ENCODE measurements at regions not wholly inside any gene's neighbourhood (a gene's known extent, or its start where the extent isn't known, plus 50 kb on each side); places are given as distances from the start of the nearest gene placed in this dataset.

DNA sequence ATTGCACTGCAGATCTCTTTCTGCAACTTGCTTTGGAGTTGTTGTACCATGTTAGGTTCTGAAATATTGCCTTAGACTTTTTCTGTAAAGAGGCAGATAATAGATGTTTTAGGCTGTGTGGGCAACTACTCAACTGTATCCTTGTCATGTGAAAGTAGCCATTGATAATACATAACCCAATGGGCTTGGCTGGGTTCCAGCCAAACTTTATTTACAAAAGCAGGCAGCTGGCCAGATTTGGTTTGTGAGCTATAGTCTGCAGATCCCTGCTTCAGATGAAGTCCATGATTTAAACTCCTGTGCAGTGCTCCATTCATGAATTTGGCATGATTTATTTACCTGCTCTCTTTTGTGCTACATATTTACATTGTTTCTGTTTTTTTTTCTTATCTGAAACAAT, 300.4 kb downstream of the IRX2 start:
- Histone ChIP-seq H3K4me3 (ENCODE audit: low read length in 2 of 2) (no peak overlapping the region), H3K27ac (ENCODE audit: low read depth in 2 of 2, low read length in 2 of 2) (no peak overlapping the region), H3K36me3 (ENCODE audit: control insufficient read depth in 2 of 2, insufficient read depth in 2 of 2, low read length in 2 of 2) (no peaks in the 10 kb centered on the region), H3K9me3 (ENCODE audit: control insufficient read depth in 2 of 2, low read length in 2 of 2) (peaks cover 4 to 5% of the 10 kb centered on the region in 2 donors), H3K27me3 (ENCODE audit: control insufficient read depth in 2 of 2, insufficient read depth in 2 of 2, low read length in 2 of 2) (no peaks in the 10 kb centered on the region), H3K4me1 (ENCODE audit: control insufficient read depth in 2 of 2, insufficient read depth in 2 of 2, low read length in 2 of 2) (no peaks in the 10 kb centered on the region), H3K9ac (ENCODE audit: low read depth in 1 of 2, low read length in 2 of 2) (no peak overlapping the region)

DNA sequence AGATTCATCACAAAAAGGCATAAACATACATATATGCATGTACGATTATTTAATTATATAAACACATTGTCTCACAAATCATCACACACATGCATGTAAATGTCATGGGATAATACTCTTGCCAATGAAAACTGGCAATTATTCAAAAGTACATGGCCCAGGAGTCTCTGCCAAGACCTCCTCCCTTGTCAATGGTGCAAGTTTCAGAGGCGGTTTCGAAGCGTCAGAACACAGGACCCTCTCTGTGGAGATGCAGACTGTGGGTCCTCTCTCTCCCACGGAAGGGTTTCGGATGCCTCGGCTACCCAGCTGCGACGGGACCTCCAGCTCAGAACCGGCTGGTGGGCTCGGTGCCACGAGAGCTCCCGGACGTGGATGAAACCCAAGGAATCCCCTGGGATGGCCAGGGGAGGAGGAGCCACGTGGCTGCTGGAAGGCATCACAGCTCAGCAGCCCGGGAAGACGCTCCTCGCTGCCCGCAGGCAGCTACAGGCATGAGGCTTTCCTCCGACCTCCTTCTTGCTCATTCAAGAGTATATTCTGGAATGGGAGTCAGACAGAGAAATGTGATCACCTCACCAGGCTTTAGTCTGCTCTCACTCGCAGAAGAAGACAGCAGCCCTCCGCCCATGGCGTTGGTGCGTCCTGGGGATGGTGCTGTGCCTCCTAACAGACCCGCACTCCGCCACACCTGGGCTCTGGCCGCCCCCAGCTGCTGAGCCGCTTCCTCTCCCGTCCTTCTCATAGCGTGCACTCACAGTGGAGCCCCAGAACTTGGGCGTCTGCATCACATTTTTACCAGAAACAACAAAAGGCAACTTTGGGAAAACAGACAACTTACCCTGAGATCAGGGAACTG, 308.8 kb downstream of the IRX2 start:
- no peak overlapping the region for H3K9ac ChIP-seq (ENCODE audit: low read depth in 1 of 2, low read length in 2 of 2)
- peaks cover 0 to 5% of the 10 kb centered on the region in 2 donors for H3K9me3 ChIP-seq (ENCODE audit: control insufficient read depth in 2 of 2, low read length in 2 of 2)
- no peak overlapping the region for H3K27ac ChIP-seq (ENCODE audit: low read depth in 2 of 2, low read length in 2 of 2)
- H3K4me1 ChIP-seq (ENCODE audit: control insufficient read depth in 2 of 2, insufficient read depth in 2 of 2, low read length in 2 of 2), result no peaks in the 10 kb centered on the region
- no peaks in the 10 kb centered on the region for H3K36me3 ChIP-seq (ENCODE audit: control insufficient read depth in 2 of 2, insufficient read depth in 2 of 2, low read length in 2 of 2)
- H3K27me3 ChIP-seq (ENCODE audit: control insufficient read depth in 2 of 2, insufficient read depth in 2 of 2, low read length in 2 of 2), result no peaks in the 10 kb centered on the region
- no peak overlapping the region for H3K4me3 ChIP-seq (ENCODE audit: low read length in 2 of 2)

DNA sequence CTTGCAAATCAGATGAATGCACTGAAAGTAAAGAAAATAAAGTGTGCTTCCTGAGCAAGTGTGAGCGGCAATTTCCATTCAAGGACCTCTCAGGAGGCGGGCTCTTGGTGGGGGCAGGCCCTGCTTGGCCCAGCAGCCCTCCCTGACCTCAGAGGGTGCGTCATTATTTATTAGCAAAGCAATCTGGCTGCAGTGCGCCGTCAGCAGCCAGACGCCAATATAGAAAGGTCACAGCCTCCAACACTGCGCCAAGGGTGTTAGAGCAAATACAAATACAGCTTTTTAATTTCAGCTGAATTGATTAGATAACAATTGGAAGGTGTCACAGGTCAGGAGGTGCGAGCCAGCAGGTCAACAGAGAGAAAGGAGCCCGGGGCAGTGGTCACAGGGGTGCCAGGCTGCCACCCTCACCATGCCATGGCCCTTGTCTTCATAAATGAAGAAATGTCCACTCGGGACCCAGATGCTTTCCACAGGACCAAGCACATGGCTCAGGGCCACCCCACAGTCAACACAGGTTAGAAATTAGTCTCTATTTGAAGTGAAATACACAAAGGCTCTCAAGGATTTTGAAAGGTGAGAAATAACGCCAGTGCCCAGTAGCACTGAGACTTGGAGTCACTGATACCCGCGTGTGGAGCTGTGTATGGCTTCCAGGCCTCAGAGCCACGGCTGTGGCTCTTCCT, 309.8 kb downstream of the IRX2 start:
- Histone ChIP-seq H3K9me3 (ENCODE audit: control insufficient read depth in 2 of 2, low read length in 2 of 2) (peaks cover 0 to 2% of the 10 kb centered on the region in 2 donors), H3K4me3 (ENCODE audit: low read length in 2 of 2) (no peak overlapping the region), H3K9ac (ENCODE audit: low read depth in 1 of 2, low read length in 2 of 2) (no peak overlapping the region), H3K27ac (ENCODE audit: low read depth in 2 of 2, low read length in 2 of 2) (no peak overlapping the region), H3K27me3 (ENCODE audit: control insufficient read depth in 2 of 2, insufficient read depth in 2 of 2, low read length in 2 of 2) (no peaks in the 10 kb centered on the region), H3K4me1 (ENCODE audit: control insufficient read depth in 2 of 2, insufficient read depth in 2 of 2, low read length in 2 of 2) (no peaks in the 10 kb centered on the region), H3K36me3 (ENCODE audit: control insufficient read depth in 2 of 2, insufficient read depth in 2 of 2, low read length in 2 of 2) (no peaks in the 10 kb centered on the region)

DNA sequence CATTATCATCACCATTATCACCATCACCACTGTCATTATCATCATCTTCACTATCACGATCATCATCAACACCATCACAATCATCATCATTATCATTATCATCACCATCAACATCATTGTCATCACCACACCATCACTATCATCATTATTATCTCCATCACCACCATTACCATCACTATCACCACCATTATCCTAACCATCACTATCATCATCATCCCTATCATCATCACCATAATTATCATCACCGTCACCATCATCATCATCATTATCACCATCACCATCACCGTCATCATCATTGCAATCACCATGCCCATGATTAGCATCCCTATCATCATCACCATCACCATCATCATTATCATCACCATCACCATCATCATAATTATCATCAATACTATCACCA, 311.9 kb downstream of the IRX2 start:
- H3K36me3 ChIP-seq (ENCODE audit: control insufficient read depth in 2 of 2, insufficient read depth in 2 of 2, low read length in 2 of 2), result no peaks in the 10 kb centered on the region
- no peak overlapping the region for H3K4me3 ChIP-seq (ENCODE audit: low read length in 2 of 2)
- no peak overlapping the region for H3K9ac ChIP-seq (ENCODE audit: low read depth in 1 of 2, low read length in 2 of 2)
- H3K4me1 ChIP-seq (ENCODE audit: control insufficient read depth in 2 of 2, insufficient read depth in 2 of 2, low read length in 2 of 2), result no peaks in the 10 kb centered on the region
- H3K9me3 ChIP-seq (ENCODE audit: control insufficient read depth in 2 of 2, low read length in 2 of 2), result peaks cover 0 to 2% of the 10 kb centered on the region in 2 donors
- no peak overlapping the region for H3K27ac ChIP-seq (ENCODE audit: low read depth in 2 of 2, low read length in 2 of 2)
- no peaks in the 10 kb centered on the region for H3K27me3 ChIP-seq (ENCODE audit: control insufficient read depth in 2 of 2, insufficient read depth in 2 of 2, low read length in 2 of 2)

DNA sequence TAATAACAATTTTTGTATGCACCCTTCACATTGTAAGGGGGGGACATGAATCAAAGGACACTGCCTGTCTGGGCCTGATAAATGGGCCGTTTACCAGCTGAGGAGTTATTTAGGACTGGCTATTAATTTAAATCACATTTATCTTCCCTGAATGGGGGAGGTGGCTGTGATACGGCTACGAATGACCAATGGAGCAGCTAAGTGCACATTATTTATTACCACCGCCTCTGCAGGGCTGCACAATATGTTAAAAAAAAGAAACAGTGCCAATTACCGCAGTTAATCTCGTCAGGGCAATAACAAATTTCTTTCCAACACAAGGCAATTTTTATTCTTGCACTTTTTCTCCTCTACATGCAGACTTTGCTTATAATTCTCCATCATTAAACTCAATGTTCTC, 318.4 kb downstream of the IRX2 start:
- no peaks in the 10 kb centered on the region for H3K4me1 ChIP-seq (ENCODE audit: control insufficient read depth in 2 of 2, insufficient read depth in 2 of 2, low read length in 2 of 2)
- H3K36me3 ChIP-seq (ENCODE audit: control insufficient read depth in 2 of 2, insufficient read depth in 2 of 2, low read length in 2 of 2), result no peaks in the 10 kb centered on the region
- H3K4me3 ChIP-seq (ENCODE audit: low read length in 2 of 2), result no peak overlapping the region
- no peak overlapping the region for H3K9ac ChIP-seq (ENCODE audit: low read depth in 1 of 2, low read length in 2 of 2)
- no peaks in the 10 kb centered on the region for H3K9me3 ChIP-seq (ENCODE audit: control insufficient read depth in 2 of 2, low read length in 2 of 2)
- H3K27ac ChIP-seq (ENCODE audit: low read depth in 2 of 2, low read length in 2 of 2), result no peak overlapping the region
- no peaks in the 10 kb centered on the region for H3K27me3 ChIP-seq (ENCODE audit: control insufficient read depth in 2 of 2, insufficient read depth in 2 of 2, low read length in 2 of 2)

DNA sequence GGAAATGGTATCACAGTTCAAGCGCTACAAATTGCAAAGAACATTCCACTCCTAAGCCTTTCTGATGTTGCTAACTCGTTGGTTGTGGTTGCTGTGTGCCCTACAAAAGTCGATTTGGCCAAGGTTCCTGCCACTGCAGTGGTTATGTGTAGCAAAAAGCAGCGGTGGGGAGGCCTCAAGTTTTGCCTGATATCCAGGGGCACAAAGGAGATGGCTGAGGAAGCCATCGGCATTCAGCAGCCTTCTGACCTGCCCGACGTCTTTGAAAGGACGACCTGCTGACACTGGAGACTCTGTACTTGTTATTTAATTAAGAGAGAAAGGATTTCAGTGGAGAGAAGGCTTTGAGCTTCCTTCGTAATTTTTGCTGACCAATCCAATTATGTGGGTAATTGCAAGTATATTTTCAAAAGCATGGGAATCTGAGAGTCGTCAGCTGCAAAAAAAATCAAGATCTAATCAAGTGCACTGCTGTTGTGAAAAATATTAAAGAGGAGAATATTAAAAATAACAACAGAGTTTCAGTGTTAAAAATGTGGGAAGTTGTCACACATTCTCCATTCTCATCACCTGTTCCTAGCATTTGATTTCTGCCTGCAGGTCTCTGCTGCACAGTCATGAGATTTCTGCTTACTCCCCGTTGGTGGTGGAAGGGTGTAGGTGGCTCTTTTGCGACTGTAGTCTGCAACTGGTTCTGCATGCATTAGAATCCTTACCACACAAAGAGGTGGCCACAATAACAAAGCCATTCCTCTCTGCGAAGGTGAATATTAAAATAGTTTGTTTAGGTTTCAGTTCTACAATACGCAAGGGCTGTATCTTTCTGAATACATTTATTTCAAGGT, 319.2 kb downstream of the IRX2 start:
- H3K36me3 ChIP-seq (ENCODE audit: control insufficient read depth in 2 of 2, insufficient read depth in 2 of 2, low read length in 2 of 2), result no peaks in the 10 kb centered on the region
- H3K27ac ChIP-seq (ENCODE audit: low read depth in 2 of 2, low read length in 2 of 2), result no peak overlapping the region
- H3K9ac ChIP-seq (ENCODE audit: low read depth in 1 of 2, low read length in 2 of 2), result no peak overlapping the region
- no peaks in the 10 kb centered on the region for H3K27me3 ChIP-seq (ENCODE audit: control insufficient read depth in 2 of 2, insufficient read depth in 2 of 2, low read length in 2 of 2)
- no peak overlapping the region for H3K4me3 ChIP-seq (ENCODE audit: low read length in 2 of 2)
- no peaks in the 10 kb centered on the region for H3K4me1 ChIP-seq (ENCODE audit: control insufficient read depth in 2 of 2, insufficient read depth in 2 of 2, low read length in 2 of 2)
- H3K9me3 ChIP-seq (ENCODE audit: control insufficient read depth in 2 of 2, low read length in 2 of 2), result no peaks in the 10 kb centered on the region

DNA sequence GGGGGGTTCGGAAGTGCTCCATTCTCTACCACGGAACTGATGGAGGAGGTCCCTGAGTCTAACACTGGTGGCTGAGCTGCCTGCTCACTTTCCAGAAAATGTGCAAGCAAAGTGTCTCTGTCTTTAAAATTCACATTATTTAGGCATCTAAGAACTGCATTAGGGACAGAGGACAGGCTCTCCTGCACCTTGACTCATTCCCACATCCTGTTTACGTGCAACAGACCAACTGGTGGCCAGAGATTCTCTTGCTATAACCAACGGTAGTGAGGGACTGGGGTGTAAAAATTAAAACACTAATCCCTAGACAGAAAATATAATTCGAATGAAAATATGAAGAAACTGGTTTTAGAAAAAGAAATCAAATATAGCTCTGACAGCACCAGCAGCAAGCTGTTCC, 320.9 kb downstream of the IRX2 start:
- Histone ChIP-seq H3K36me3 (ENCODE audit: control insufficient read depth in 2 of 2, insufficient read depth in 2 of 2, low read length in 2 of 2) (no peaks in the 10 kb centered on the region), H3K9me3 (ENCODE audit: control insufficient read depth in 2 of 2, low read length in 2 of 2) (no peaks in the 10 kb centered on the region), H3K27ac (ENCODE audit: low read depth in 2 of 2, low read length in 2 of 2) (no peak overlapping the region), H3K9ac (ENCODE audit: low read depth in 1 of 2, low read length in 2 of 2) (no peak overlapping the region), H3K4me3 (ENCODE audit: low read length in 2 of 2) (no peak overlapping the region), H3K4me1 (ENCODE audit: control insufficient read depth in 2 of 2, insufficient read depth in 2 of 2, low read length in 2 of 2) (no peaks in the 10 kb centered on the region), H3K27me3 (ENCODE audit: control insufficient read depth in 2 of 2, insufficient read depth in 2 of 2, low read length in 2 of 2) (no peaks in the 10 kb centered on the region)

DNA sequence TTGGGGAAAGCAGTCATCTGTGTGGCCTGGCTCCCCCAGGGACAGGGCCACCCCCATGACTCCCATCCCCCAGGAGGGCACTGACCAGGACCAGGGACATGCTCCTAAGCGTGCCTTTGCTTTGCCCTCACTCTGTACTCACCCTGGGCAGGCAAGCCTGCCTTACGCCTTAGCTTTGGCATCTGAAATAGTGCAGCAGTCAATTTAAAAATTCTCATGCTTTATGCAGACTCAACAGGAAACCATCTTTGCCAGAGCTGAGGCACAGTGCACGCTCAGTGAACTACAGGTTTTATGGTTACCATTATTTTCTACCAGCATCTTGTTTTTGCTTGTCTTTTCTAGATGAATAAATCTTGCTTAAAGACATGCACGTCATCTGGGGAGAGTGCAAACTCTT, 323.5 kb downstream of the IRX2 start:
- no peaks in the 10 kb centered on the region for H3K4me1 ChIP-seq (ENCODE audit: control insufficient read depth in 2 of 2, insufficient read depth in 2 of 2, low read length in 2 of 2)
- H3K27me3 ChIP-seq (ENCODE audit: control insufficient read depth in 2 of 2, insufficient read depth in 2 of 2, low read length in 2 of 2), result no peaks in the 10 kb centered on the region
- H3K9ac ChIP-seq (ENCODE audit: low read depth in 1 of 2, low read length in 2 of 2), result no peak overlapping the region
- no peaks in the 10 kb centered on the region for H3K9me3 ChIP-seq (ENCODE audit: control insufficient read depth in 2 of 2, low read length in 2 of 2)
- no peaks in the 10 kb centered on the region for H3K36me3 ChIP-seq (ENCODE audit: control insufficient read depth in 2 of 2, insufficient read depth in 2 of 2, low read length in 2 of 2)
- H3K27ac ChIP-seq (ENCODE audit: low read depth in 2 of 2, low read length in 2 of 2), result no peak overlapping the region
- no peak overlapping the region for H3K4me3 ChIP-seq (ENCODE audit: low read length in 2 of 2)

DNA sequence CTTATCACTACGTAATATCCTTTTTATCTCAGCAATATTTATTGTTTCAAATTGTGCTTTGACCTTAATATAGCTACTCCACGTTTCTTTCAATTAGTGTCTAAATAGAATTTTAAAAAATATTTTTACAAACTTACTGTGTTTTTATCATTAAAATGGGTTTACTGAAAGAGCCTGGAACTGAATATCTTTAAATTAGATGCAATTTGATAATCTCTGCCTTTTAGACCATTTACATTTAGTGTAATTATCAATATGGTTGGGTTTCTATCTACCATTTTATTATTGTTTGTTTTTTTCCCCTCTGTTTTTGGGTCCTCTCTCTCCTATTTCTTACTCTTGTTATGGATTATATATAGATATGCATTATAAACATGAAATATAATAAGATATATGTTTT, 327.8 kb downstream of the IRX2 start:
- H3K27me3 ChIP-seq (ENCODE audit: control insufficient read depth in 2 of 2, insufficient read depth in 2 of 2, low read length in 2 of 2), result no peaks in the 10 kb centered on the region
- H3K36me3 ChIP-seq (ENCODE audit: control insufficient read depth in 2 of 2, insufficient read depth in 2 of 2, low read length in 2 of 2), result no peaks in the 10 kb centered on the region
- no peak overlapping the region for H3K4me3 ChIP-seq (ENCODE audit: low read length in 2 of 2)
- H3K9ac ChIP-seq (ENCODE audit: low read depth in 1 of 2, low read length in 2 of 2), result no peak overlapping the region
- H3K4me1 ChIP-seq (ENCODE audit: control insufficient read depth in 2 of 2, insufficient read depth in 2 of 2, low read length in 2 of 2), result no peaks in the 10 kb centered on the region
- H3K27ac ChIP-seq (ENCODE audit: low read depth in 2 of 2, low read length in 2 of 2), result no peak overlapping the region
- H3K9me3 ChIP-seq (ENCODE audit: control insufficient read depth in 2 of 2, low read length in 2 of 2), result no peaks in the 10 kb centered on the region

DNA sequence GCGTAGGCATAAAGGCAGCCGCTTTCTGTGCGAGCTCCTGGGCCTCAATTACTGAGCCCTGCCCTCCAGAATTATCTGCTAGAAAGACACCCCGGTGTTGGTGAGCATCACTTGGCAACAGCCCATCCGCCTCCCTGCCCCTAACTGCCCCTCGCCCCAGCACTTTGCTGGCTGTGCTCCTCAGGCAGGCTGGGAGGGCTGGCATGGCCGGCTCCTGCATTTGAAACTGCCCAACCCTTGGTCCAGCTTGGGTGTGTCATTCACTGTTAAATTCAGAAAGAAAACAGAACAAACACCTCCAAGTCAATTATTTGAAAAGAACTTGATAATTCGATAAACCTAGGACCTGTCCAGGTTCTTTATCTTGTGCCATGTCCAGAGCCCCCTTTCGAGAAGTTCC, 334.2 kb downstream of the IRX2 start:
- Histone ChIP-seq H3K4me3 (ENCODE audit: low read length in 2 of 2) (no peak overlapping the region), H3K9ac (ENCODE audit: low read depth in 1 of 2, low read length in 2 of 2) (no peak overlapping the region), H3K4me1 (ENCODE audit: control insufficient read depth in 2 of 2, insufficient read depth in 2 of 2, low read length in 2 of 2) (no peaks in the 10 kb centered on the region), H3K9me3 (ENCODE audit: control insufficient read depth in 2 of 2, low read length in 2 of 2) (peaks cover 0 to 3% of the 10 kb centered on the region in 2 donors), H3K27me3 (ENCODE audit: control insufficient read depth in 2 of 2, insufficient read depth in 2 of 2, low read length in 2 of 2) (no peaks in the 10 kb centered on the region), H3K27ac (ENCODE audit: low read depth in 2 of 2, low read length in 2 of 2) (no peak overlapping the region), H3K36me3 (ENCODE audit: control insufficient read depth in 2 of 2, insufficient read depth in 2 of 2, low read length in 2 of 2) (no peaks in the 10 kb centered on the region)

All from mucosa of rectum (tissue), 2 donors.